CD4-positive, alpha-beta T cell treated with Interleukin-6 for 4 hours (primary cell): ENCODE measurements at regions not wholly inside any gene's neighbourhood (a gene's known extent, or its start where the extent isn't known, plus 50 kb on each side); places are given as distances from the start of the nearest gene placed in this dataset.
"Not testable (repeated sequence)": the region's sequence is repeated elsewhere in the genome, so short reads cannot be mapped to it uniquely, and the experiment has no call there.

Experiments used
- DNase-seq: peaks from one replicate; pipeline ENCODE4 v3.0.0-alpha.2; 2020; ENCODE audit warnings: mixed read lengths

GRCh38 chr1:145553795-145554194 is 54.0 kb upstream of the GPR89A start:
- DNase-seq, result not testable (repeated sequence)

- DNase-seq, result no peak
Observed at GRCh38 chr1:145545055-145545454, 62.7 kb upstream of the GPR89A start.

GRCh38 chr1:145541685-145542084 is 66.1 kb upstream of the GPR89A start:
- DNase-seq, result not testable (repeated sequence)

GRCh38 chr1:145541246-145541645 is 66.5 kb upstream of the GPR89A start:
- not testable (repeated sequence) for DNase-seq

- not testable (repeated sequence) for DNase-seq
Observed at GRCh38 chr1:145538118-145538882, 69.5 kb upstream of the GPR89A start.

GRCh38 chr1:145537003-145537402 is 70.8 kb upstream of the GPR89A start:
- DNase-seq, result not testable (repeated sequence)

- DNase-seq, result not testable (repeated sequence)
Observed at GRCh38 chr1:145535461-145535860, 72.3 kb upstream of the GPR89A start.

- DNase-seq, result not testable (repeated sequence)
Observed at GRCh38 chr1:145528068-145528564, 79.7 kb upstream of the GPR89A start.

- DNase-seq, result not testable (repeated sequence)
Observed at GRCh38 chr1:145520159-145520558, 87.6 kb upstream of the GPR89A start.

GRCh38 chr1:145519302-145519701 is 88.5 kb upstream of the GPR89A start:
- not testable (repeated sequence) for DNase-seq

- DNase-seq, result not testable (repeated sequence)
Observed at GRCh38 chr1:145513017-145513416, 87.6 kb upstream of the NBPF20 start.

- not testable (repeated sequence) for DNase-seq
Observed at GRCh38 chr1:145508053-145508452, 82.7 kb upstream of the NBPF20 start.

- not testable (repeated sequence) for DNase-seq
Observed at GRCh38 chr1:145505663-145506647, 80.6 kb upstream of the NBPF20 start.

GRCh38 chr1:145504834-145505413 is 79.5 kb upstream of the NBPF20 start:
- not testable (repeated sequence) for DNase-seq

GRCh38 chr1:145504310-145504709 is 78.9 kb upstream of the NBPF20 start:
- DNase-seq, result not testable (repeated sequence)

GRCh38 chr1:145500251-145500650 is 74.8 kb upstream of the NBPF20 start:
- not testable (repeated sequence) for DNase-seq

- DNase-seq, result not testable (repeated sequence)
Observed at GRCh38 chr1:145495077-145495871, 69.9 kb upstream of the NBPF20 start.

GRCh38 chr1:145488193-145488933 is 63.0 kb upstream of the NBPF20 start:
- DNase-seq, result not testable (repeated sequence)

- not testable (repeated sequence) for DNase-seq
Observed at GRCh38 chr1:145487156-145487555, 61.8 kb upstream of the NBPF20 start.

GRCh38 chr1:145484257-145484656 is 58.9 kb upstream of the NBPF20 start:
- DNase-seq, result not testable (repeated sequence)

- not testable (repeated sequence) for DNase-seq
Observed at GRCh38 chr1:145482214-145482860, 56.9 kb upstream of the NBPF20 start.
